HG02970 (cell line): ENCODE measurements at regions not wholly inside any gene's neighbourhood (a gene's known extent, or its start where the extent isn't known, plus 50 kb on each side); places are given as distances from the start of the nearest gene placed in this dataset.
A peak's percentile ranks its signal among the peaks of the same experiment; 100 is the strongest.
"Not testable (repeated sequence)": the region's sequence is repeated elsewhere in the genome, so short reads cannot be mapped to it uniquely, and the experiment has no call there.

Experiments
- ATAC-seq: cut with Tn5 transposase; IDR thresholded peaks from one replicate; pipeline ENCODE4 v1.9.1; 2021; ENCODE audit warnings: mild to moderate bottlenecking, moderate library complexity, moderate number of reproducible peaks; ENCODE audit not compliant: unreplicated experiment, low FRiP score

DNA sequence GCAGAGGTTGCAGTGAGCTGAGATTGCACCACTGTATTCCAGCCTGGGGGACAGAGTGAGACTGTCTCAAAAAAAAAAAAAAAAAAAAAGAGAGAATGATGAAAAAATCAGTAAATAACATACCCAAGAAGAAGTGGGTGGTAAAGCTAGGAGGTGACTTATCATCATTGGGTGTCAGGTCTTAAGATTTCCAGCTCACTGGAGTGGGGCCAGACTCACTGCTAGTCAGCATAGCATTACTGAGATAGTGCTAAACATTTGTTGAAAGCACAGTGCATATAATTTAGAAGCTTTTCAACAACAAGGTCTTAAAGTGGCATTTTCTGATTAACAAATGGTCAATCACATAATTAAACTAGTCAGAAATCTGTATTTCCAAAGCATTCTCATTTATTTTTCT, 221.8 kb upstream of the GYPA start:
- no peak for ATAC-seq

DNA sequence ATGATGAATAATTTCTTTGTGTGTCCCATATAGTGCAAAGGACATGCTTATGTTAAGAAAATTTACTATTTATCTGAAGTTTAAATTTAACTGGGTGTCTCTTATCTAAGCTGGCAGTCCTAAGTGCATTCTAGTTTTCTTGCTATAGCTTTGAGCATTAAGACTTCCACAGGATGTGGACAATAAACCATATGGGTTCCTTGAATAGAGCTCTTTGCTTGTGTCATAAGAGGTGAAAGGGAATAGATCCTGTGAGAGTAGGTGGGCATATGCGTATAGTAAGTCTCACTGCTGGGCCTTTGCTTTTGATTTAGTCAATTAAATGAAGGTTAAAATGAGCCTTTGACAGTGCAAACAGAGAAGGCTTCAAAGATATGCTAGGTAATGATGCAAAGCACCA, 223.4 kb upstream of the GYPA start:
- no peak for ATAC-seq

DNA sequence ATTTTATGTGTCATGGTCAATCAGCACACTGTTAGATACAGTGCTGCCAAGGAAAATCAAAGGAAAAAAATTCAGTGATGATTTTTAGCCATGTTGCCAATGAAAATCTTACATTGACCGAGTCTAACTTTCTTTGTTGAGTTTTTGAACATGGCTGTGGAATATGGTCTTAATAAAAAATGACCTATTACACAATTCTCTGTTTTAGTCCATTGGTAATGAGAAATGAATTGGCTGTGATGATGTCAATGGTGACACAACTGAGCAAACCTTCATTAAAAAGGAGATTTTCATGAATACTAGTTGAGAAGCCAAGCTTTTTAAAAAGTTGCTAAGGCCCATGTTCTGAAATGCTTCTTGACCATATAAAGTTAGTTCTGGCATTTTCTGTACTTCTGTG, 225.9 kb upstream of the GYPA start:
- ATAC-seq, result no peak

DNA sequence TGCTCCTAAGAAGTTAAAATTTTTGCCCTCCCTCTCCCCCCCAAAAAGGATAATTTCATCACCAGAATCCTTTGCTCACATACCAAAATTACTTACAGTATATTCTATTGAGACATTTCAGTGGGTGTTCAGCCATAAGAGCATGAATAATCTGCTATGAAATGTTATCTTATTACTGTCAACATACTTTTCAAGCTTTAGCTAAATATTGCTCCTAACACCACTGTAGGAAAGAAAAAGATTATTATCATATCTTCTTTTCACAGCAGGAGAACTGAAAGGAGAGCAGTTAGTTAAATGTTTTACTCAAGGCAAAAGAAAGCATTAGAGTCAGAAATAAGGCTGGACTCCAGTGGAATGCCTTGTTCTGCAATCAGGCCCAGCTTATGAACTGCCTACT, 231.0 kb upstream of the GYPA start:
- ATAC-seq, result no peak

DNA sequence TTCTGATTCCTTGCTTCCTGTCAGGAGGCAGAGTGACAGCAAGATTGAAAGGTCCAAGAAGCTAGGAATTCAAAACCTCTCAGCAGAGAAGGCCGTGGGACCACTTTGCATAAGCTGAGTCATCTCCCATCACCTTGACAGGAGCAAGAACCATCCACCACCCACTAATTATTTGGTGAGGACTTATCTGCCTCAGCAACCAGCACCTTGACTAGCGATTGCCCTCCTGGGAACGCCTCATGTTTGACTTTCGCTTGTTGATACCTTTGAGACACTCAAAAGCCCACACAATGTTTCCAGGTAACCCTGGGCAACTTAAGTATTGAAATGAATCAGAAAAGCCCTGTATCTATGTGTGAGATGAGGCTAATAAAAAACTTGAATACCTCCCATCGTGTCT, 233.5 kb upstream of the GYPA start:
- peak; percentile 64 for ATAC-seq

DNA sequence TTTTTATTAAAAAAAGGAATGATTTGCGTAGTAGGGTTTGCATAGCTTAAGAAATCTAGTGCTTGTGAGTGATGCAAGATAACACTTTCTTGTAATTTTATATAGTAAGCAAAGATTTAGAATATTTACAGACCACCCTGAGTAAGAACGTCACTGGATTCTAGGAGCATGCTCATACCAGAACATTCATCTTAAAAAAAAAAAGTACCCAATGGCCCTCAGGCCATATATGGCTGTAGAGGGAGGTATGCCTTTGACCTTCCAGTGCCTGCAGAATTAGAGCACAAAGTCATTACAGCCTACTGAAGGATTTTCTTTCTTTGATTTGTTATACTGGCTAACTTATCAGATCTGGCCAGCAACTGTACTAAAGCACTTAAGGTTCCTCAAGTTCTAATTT, 236.3 kb upstream of the GYPA start:
- ATAC-seq, result no peak

DNA sequence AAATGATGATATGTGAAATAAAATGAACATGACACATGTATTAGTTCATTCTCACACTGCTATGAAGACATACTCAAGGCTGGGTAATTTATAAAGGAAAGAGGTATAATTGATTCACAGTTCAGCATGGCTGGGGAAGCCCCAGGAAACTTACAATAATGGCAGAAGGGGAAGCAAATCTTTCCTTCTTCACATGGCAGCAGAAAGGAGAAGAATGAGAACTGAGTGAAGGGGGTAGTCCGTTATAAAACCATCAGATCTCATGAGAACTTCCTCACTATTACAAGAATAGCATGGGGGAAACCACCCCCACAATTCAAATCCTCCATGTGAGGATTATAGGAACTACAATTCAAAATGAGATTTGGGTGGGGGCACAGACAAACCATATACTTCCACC, 243.9 kb upstream of the GYPA start:
- ATAC-seq, result no peak

DNA sequence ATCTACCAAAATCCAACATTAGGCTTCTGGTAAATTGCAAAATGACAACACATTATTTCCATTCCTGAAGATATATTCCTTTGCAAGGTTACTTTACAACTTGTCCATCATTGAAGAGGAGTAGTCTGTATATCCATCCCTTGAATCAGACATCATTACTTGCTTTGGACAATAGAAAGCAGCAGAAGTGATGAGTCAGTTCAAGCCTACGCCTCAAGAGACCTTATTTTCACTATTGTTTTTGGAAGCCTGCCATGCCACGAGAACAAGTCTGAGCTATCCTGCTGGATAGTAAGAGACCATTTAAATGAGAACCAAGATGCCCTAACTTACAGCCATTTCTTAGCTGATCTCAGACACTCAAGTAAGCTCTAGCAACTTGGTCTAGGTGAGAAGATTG, 246.0 kb upstream of the HHIP start:
- no peak for ATAC-seq

DNA sequence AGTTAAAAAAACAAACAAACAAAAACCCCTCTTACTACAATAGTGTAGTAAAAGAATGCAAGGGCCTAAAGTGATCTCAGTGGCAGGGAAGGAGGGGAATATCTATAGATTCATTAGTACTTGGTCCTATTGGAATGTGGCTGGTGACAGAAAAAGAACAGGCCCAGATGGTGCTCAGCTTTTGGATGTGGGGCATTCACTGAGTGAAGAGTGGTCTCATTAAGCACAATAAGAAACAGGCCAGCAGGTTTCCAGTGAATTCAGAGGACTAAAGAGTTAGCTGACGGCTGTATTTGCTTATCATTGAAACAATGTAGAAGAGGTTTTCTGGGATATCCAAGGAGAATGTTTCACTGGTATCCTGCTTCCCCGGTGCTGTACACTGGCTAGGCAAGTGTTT, 243.8 kb upstream of the HHIP start:
- ATAC-seq, result no peak

DNA sequence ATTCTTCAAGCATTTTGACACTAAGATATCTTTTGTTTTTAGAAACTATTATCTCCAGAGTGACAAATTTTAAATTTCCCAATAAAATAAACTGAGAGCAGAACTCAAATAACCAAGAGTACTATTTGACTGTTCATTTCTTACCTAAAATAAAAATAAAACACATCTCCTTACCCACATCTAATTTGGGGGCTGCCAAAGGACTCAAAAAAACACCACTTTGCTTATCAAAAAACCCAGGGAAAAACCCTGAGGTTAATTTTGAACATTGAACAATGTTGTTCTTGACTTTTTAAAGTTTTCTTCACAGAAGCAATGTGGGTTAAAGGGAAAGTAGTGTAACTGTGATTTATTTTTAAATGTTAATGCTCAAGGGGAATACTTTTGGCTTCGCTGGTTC, 243.0 kb upstream of the HHIP start:
- no peak for ATAC-seq

DNA sequence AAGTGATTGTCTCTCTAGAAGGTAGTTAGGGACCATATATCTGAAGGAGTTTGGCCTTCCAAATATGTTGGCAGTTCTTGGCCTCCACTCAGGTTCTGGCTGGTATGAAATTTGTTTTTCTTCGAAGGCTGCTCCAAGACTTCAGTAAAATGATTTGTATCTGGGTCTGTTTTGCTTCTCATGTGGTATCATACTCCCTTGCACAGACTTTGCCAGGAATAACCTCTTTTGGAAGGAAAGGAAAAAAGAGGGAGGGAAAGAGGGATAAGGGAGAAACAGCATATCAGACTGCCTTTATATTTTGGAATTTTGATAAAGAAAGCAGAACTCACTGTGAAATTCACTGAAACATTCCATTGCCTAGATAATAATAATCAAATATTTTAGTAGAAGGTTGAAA, 242.1 kb upstream of the HHIP start:
- no peak for ATAC-seq

DNA sequence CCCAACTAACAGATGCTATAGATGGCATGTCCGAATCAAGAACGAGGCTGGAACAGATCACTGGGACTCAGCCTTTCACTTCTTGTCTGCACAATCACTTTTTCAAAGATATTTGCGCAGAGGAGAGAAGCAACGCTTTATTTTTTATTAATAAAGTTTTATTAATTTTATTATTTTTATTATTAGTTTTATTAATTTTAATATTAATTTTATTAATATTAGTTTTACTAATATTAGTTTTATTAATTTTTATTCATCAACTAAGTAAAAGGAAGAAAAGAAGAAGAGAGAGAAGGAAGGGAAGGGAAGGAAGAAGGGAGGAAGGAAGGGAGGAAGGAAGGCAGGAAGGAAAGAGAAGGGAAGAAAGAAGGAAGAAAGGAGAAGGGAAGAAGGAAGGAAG, 236.4 kb upstream of the HHIP start:
- no peak for ATAC-seq

DNA sequence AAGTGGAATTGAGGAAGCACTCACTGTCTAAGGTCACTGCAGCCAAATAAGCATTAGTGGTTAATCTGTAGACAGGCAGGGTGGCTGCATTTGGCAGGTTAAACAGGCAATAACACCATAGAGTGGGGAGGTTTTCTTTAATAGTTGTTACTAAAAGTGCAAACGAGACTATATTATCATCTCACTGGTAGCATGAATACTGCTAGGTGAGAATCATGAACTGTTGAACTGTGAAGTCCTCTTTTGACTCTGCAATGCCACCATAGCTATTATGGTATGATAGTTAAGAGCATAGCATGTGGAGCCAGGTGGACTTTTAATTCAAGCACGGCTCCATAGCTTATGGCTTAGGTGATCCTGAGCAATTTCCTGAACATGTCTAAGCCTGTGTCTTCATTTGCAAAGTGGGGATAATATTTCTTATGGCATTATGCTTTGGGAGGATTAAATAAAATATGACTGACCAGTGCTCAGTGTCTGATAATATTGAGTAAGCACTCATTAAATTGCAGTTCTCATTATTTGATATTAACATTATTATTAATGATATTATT, 235.6 kb upstream of the HHIP start:
- no peak for ATAC-seq

DNA sequence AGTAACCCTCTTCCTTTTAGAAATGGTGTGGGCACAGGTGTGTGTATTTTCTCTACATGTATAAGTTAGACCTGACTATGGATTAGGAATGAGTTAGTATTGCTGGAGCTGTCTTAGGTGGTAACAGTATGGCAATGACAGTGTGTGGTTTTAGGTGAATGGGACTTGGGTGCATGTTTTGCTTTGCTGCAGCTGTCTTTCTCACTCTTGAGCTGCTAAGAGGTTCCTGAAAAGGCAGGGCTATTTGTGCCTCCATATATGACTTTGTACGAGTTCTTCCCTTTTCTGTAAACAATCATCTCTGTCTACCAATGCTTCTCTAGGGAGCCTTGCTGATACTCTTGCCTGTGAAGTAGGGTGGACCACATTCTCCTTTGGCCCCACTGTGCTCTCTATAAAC, 234.8 kb upstream of the HHIP start:
- no peak for ATAC-seq

DNA sequence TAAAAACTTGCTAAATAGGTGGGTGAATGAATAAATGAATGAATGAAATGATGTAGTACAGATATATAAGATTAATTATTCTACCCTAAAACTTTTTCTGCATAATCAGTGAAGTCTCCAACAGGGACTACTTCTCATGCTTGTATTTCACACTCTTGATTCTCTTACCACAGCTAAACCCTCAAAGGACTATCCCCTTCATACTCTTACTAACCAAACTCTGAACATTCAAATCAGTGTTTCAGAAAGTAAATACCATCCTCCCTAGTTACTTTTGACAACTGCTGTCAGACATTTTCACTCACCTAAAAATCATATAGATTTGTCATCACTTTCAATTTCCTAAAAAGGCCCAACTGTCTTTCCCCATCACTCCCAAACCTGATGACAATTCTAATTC, 234.3 kb upstream of the HHIP start:
- no peak for ATAC-seq

DNA sequence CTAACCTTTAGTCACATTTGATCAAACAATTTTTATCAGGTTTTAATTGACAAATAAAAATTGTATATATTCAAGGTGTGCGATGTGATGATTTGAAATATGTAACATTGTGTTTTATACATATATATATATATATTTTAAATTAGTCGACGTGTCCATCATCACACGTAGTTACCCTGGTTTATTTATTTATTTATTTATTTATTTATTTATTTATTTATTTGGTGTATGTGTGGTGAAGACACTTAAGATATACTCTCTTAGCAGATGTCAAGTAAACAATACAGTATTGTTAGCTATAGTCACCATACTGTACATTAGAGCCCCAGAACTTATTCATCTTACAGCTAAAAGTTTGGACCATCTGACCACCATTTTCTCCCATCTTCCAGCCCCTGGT, 224.9 kb upstream of the HHIP start:
- no peak for ATAC-seq

DNA sequence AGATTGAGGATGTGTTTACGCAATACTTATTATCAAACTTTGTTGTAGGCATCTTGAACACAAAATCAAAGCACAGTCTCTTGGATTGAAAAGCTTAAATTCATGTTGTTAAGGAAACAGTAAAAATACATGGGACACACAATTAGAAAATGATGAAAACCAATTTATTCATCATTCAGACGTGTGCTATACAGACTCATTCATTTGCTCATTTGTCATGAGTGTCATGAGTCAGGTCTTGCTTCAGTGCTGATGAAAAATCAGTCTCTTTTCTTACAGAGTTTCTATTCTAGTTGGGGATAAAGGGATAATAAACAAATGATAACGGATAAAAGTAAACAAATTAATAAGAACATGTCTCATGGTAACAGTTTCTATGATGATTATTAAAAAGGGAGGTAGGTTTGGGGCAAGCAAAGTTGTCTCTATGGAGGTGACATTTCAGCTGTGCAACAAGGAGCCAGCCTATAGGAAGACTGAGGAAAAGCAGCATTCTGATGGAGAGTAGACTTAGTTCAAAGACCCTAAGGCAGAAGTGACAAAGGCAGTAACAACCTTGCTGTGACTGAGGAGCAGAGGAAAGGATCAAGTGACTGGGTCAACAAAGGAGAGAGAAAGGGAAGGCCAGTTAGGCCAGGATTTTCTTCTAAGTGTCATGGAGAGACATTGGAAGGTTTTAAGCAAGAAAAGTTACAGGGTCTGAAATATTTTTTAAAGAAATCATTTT, 224.0 kb upstream of the HHIP start:
- ATAC-seq, result no peak

DNA sequence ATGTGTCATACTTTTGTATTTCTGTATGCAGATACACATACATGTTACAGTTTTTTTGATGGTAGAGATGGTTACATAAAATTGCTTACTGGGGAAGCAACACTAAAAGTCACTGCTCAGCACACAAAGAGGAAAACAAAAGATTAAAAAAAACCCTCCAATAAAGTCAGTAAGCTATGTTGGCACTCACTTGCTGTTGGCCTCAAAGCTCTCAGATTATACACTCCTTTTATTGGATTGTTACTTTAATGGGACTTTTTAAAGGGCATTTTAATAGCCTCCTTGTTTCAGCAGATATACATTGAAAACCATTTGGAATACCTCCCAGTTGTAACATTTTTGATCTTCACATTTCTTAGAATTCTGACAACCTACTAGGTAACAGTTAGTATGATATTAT, 222.0 kb upstream of the HHIP start:
- ATAC-seq, result no peak

DNA sequence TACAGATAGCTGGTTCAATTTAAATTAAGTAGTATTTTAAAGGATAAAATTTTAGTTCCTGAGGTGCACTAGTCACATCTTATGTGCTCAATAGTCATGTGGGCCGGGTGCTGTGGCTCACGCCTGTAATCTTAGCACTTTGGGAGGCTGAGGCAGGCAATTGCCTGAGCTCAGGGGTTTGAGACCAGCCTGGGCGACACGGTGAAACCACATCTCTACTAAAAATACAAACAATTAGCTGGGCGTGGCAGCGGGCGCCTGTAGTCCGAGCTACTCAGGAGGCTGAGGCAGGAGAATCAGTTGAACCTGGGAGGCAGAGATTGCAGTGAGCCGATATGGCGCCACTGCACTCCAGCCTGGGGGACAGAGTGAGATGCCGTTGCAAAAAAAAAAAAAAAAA, 219.9 kb upstream of the HHIP start:
- ATAC-seq, result not testable (repeated sequence)

DNA sequence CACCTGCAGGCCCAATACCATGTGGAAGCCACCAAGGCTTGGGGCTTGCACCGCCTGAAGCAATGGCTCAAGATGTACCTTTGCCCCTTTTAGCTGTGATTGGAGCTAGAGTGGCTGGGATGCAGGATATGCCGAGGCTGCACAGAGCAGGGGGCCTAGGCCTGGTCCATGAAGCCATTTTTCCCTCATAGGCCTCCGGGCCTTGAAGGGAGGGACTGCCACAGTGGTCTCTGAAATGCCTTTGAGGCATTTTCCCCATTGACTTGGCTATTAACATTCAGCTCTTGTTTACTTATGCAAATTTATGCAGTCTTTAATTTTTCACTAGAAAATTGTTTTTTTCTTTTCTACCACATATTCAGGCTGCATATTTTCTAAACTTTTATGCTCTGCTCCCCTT, 203.2 kb upstream of the HHIP start:
- no peak for ATAC-seq

DNA sequence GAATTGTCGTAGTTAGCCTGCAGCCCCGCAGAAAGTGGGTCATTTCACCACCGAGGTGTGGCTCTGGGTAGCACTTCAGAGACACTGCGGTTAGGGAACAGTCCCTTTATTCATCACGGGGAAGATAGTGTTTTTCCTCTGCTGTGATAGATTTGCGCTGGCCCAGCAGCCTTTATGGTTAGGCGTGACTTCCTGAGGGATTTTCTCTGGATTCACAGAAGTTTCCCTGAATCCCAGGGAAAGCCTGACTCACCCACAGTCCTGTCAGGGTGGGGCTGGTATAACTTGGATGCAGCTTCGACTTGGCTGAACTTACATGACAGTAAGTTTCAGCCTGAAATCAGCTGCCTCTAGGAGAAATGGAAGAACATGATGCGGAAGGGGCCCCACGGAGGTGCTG, 196.3 kb upstream of the HHIP start:
- no peak for ATAC-seq

DNA sequence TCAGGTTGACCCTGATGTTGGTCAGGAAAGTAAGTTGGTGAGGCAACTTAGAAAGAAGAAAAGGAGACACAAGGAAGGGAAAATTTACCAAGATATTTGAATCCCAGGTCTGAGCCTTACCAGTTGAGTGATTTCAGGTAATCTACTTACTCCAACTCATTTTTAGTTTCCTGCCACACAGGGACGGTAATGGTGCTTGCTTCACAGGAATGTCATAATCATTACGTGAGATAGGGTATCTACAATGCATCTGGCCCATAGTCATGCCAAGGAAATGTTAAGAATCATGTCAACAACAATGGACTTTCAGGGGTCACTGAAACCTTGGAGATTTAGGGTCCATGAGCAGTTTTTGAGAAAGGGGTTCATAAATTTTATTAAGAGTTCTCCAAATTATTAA, 195.4 kb upstream of the HHIP start:
- no peak for ATAC-seq
